Hematopoietic multipotent progenitor cell treated with erythropoietin and hydrocortisone succinate and interleukin-3 and kit ligand, for 15 days (in vitro differentiated cells): ENCODE measurements at regions not wholly inside any gene's neighbourhood (a gene's known extent, or its start where the extent isn't known, plus 50 kb on each side); places are given as distances from the start of the nearest gene placed in this dataset.
A peak's percentile ranks its signal among the peaks of the same experiment; 100 is the strongest.

ENCODE experiments used
- DNase-seq: peaks from one replicate; pipeline ENCODE4 v3.0.0-alpha.2; 2015; ENCODE audit warnings: low spot score

GRCh38 chr6:105765239-105765638, 320.9 kb upstream of the PRDM1 start:
- DNase-seq = no peak

GRCh38 chr6:105764315-105764714, 321.8 kb upstream of the PRDM1 start:
- no peak for DNase-seq

- no peak for DNase-seq
These were observed 322.3 kb upstream of the PRDM1 start for GRCh38 chr6:105763866-105764265.

- DNase-seq = no peak
These were observed 325.4 kb upstream of the PRDM1 start for GRCh38 chr6:105760746-105761145.

DNA sequence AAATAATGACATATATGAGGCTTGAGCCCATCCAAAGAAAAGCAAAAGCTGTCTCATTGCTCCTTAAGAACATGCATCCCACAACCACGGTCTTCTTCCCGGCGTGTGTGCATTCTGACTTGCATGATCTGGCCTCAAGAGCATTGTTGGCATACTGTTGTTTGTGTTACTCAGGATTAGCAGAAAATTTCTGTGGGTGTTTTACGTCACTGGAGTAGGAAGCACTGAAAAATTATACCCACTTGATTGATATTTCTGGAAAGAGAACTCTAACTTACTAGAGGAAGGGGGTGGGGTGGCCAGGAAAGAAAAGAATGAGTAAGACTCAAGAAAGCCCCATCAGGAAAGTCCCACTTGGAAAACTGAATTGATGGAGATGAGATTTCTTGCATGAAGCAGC, 326.2 kb upstream of the PRDM1 start:
- no peak for DNase-seq

GRCh38 chr6:105759015-105759414, 327.1 kb upstream of the PRDM1 start:
- DNase-seq = no peak

- no peak for DNase-seq
These were observed 328.5 kb upstream of the PRDM1 start for GRCh38 chr6:105757512-105758200.

GRCh38 chr6:105755885-105756284, 330.3 kb upstream of the PRDM1 start:
- DNase-seq = no peak

DNA sequence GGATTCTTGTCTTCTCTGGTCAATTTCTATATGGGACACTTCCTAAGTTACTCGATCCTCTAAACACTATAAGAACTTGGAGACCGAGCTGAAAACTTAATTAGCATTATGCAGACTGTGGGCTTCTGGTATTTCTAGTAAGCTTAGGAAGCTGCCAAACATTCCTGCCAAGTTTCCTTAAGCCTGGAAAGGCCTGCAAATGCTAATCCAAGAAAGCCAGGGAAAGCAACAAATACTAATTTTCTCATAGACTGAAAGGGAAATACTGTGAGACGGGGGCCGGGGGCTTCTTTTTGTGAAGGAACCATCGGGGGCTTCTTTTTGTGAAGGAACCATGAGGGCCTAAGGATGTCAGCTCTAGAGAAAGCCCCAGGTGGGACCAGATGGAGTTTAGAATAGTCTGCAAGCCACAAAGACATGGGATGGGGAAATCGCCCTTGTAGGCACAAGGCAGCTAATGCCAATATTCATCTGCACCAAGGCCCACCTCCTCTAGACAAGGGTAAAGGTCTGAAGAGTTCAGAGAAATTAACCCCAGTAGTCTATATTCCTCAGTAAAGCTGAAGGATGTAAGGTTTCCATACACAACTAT, 332.4 kb upstream of the PRDM1 start:
- no peak for DNase-seq

DNA sequence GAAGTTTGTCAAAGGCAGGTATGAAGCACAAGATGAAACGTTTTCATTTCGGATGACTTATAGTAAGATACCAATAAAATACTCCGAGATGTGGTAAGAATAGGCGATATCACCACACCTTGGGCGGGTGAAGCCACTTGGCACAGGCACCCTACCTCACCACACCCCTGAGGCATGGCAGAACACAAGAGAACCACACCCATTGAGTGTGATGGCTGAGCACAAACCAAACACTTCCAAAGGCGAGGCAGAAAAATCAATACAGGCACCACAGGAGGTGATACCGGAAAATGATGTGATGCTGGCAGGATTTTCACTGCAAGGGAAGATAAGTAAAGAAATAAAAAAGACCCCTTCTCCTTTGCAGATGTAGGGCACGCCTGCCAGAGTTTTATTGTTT, 332.9 kb upstream of the PRDM1 start:
- no peak for DNase-seq

DNA sequence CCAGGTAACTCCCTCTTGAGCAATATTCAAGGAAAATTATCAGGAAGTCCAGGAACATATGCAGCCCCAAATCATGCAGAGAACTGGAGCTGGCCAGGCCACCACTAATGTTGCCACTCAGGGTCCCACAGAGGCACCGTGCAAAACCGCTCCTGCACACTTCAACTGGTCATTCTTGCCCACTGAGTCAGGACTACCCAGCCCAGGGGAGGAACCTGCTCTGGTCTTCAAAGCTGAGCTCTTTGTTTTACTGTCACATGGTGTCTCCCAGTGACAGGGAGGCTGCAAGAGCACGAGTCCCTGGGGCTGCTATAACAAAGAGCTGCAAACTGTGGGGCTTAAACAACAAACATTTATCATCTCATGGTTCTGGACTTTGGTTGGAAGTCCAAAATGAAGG, 336.0 kb upstream of the PRDM1 start:
- DNase-seq = no peak

DNA sequence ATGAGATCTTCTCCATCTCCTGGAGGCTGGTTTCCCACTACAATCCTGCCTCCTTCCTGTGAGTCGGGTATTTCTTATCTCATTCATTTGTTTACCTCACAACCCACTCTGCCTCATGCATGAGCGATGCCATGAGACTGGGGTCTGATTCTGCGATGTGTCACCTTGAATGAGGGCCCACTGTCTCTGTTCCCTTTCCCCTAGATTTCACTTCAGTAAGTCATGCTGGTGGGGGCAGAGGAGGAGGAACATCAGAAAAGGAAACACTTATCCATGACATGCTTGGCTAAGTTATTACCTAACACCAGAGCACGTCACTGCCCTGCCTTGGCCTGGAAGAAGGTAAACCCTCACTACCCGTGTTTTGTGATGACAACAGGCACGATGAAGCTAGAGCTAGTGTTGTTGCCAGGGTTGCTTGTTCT, 337.4 kb upstream of the PRDM1 start:
- no peak for DNase-seq

DNA sequence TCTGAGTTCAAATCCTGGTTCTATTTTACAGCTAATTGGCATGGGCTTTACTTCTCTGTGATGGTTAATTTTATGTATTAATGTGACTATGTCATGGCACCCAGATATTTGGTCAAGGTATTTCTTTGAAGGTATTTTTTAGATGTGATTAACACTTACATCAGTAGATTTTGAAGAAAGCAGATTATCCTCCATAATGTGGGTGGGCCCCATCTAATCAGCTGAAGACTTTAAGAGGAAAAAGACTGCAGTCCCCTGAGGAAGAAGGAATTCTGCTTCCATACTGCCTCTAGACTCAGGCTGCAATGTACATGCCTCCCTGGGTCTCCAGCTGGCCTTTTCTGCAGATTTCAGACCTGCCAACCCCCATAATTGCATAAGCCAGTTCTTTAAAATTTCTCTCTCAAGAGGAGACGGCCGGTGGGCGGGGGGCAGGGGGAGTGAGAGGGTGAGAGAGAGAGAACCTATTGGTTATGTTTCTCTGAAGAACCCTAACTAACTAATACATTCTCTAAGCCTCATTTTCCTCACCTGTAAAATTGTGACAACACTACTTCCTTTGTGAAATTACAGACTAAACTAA, 338.2 kb upstream of the PRDM1 start:
- DNase-seq = no peak

- no peak for DNase-seq
These were observed 339.6 kb upstream of the PRDM1 start for GRCh38 chr6:105746509-105746908.

GRCh38 chr6:105746130-105746505, 340.0 kb upstream of the PRDM1 start:
- no peak for DNase-seq

GRCh38 chr6:105745464-105746129, 340.5 kb upstream of the PRDM1 start:
- no peak for DNase-seq

- DNase-seq = no peak
These were observed 341.3 kb upstream of the PRDM1 start for GRCh38 chr6:105744815-105745214.

- no peak for DNase-seq
These were observed 338.2 kb upstream of the PREP start for GRCh38 chr6:105740946-105741645.

GRCh38 chr6:105739764-105740163, 336.9 kb upstream of the PREP start:
- no peak for DNase-seq

GRCh38 chr6:105733556-105734162, 330.8 kb upstream of the PREP start:
- peak; percentile 7 for DNase-seq

DNA sequence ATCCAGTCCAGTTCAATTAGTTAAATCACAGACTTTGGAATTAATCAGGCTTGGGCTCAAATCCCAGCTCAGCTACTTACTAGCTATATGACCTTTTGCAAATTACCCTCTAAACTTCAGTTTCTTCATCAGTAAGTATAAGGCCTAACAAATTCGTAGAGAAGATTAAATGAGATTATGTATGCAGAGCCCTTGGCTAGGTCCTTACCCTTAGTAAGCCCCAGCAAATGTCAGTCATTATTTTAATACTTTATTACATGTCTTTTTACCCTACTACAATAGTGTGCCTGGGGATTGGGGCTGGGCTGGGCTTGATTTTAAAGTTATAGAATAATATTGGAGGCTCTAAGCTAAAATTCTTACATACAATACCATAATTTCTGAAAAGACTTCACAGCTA, 326.1 kb upstream of the PREP start:
- no peak for DNase-seq
